Adrenal gland (tissue), 5 donors: ENCODE measurements at regions not wholly inside any gene's neighbourhood (a gene's known extent, or its start where the extent isn't known, plus 50 kb on each side); places are given as distances from the start of the nearest gene placed in this dataset.

Source experiments
- POLR2A ChIP-seq, 2 donors: fragments of 450-650 bp; IDR thresholded peaks; one replicate each; pipeline ENCODE4 v1.6.1; 2017; ENCODE audit warnings: antibody characterized with exemption in 2 of 2, mild to moderate bottlenecking in 2 of 2, moderate library complexity in 1 of 2
- TF ChIP-seq, protein P1 (sequence below), 6 experiments: fragments of 450-650 bp in 4 of 6; fragments of 200-600 bp in 2 of 6; sonication (generic) in 1 of 6; IDR thresholded peaks; 1 replicate in 5 of 6; 2 replicates in 1 of 6; pipeline versions ENCODE4 v1.5.1 to v1.8.0; 2016 to 2021; ENCODE audit warnings: antibody characterized with exemption in 6 of 6, mild to moderate bottlenecking in 2 of 6, moderate library complexity in 1 of 6
- donor health status: DM: no; HTN: no; CAD: no.

DNA sequence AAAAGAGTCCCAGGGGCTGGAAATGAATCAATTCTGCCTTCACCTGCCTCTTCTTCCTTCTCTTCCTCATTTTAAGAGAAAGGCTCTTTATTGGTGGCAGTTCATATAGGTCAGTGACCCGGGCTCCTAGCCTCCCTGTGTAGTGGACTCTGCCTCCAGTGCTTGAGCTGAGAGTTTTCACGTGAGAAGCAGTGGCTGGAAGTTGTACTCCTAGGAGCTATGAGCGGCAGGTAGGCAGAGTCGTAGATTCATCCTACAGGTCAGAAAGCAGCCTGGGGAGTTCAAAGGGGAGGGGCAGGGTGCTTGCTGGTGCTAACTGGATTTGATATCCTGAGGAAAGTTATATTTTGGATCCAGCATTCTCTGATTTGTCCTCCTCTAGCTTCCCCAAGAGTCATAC is 101.1 kb downstream of the RPLP1 start:
- TF ChIP-seq, protein P1, sequence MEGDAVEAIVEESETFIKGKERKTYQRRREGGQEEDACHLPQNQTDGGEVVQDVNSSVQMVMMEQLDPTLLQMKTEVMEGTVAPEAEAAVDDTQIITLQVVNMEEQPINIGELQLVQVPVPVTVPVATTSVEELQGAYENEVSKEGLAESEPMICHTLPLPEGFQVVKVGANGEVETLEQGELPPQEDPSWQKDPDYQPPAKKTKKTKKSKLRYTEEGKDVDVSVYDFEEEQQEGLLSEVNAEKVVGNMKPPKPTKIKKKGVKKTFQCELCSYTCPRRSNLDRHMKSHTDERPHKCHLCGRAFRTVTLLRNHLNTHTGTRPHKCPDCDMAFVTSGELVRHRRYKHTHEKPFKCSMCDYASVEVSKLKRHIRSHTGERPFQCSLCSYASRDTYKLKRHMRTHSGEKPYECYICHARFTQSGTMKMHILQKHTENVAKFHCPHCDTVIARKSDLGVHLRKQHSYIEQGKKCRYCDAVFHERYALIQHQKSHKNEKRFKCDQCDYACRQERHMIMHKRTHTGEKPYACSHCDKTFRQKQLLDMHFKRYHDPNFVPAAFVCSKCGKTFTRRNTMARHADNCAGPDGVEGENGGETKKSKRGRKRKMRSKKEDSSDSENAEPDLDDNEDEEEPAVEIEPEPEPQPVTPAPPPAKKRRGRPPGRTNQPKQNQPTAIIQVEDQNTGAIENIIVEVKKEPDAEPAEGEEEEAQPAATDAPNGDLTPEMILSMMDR (IDR thresholded peaks at IDR 0.05): no peak
- no peak for TF ChIP-seq POLR2A (IDR thresholded peaks at IDR 0.05)
